ENCODE measurements at regions not wholly inside any gene's neighbourhood (a gene's known extent, or its start where the extent isn't known, plus 50 kb on each side); places are given as distances from the start of the nearest gene placed in this dataset.

- TF ChIP-seq FOXM1 (IDR thresholded peaks at IDR 0.05; ENCODE audit: borderline replicate concordance) = no peak
- TF ChIP-seq FOXK2 (IDR thresholded peaks at IDR 0.05) = no peak
- TF ChIP-seq L3MBTL2 (conservative IDR thresholded peaks at IDR 0.05) = no peak
- TF ChIP-seq ARNT (IDR thresholded peaks at IDR 0.05) = no peak
- no peak for TF ChIP-seq TARDBP (IDR thresholded peaks at IDR 0.05)
- no peak for TF ChIP-seq ZNF384 (IDR thresholded peaks at IDR 0.05)
- TF ChIP-seq HDGF (IDR thresholded peaks at IDR 0.05; ENCODE audit: borderline replicate concordance) = no peak
- no peak for TF ChIP-seq LEF1 (IDR thresholded peaks at IDR 0.05; ENCODE audit: borderline replicate concordance)
- TF ChIP-seq BHLHE40 (IDR thresholded peaks at IDR 0.05; ENCODE audit: borderline replicate concordance) = no peak
- no peak for TF ChIP-seq NFRKB (IDR thresholded peaks at IDR 0.05)
- CTCF ChIA-PET = no interaction called here
- POLR2A ChIA-PET = no interaction called here
- DNase-seq (ENCODE audit: extremely low spot score) = no peak
These were observed 268.8 kb downstream of the NR2F2 start for GRCh38 chr15:96599268-96599667.

GRCh38 chr15:96600350-96600749 lies 269.9 kb downstream of the NR2F2 start:
- POLR2A ChIA-PET = no interaction called here
- DNase-seq (ENCODE audit: extremely low spot score) = no peak
- CTCF ChIA-PET = no interaction called here
- no peak for TF ChIP-seq FOXA1 (IDR thresholded peaks at IDR 0.05)
- TF ChIP-seq SP1 (IDR thresholded peaks at IDR 0.05) = no peak
- TF ChIP-seq ARNT (IDR thresholded peaks at IDR 0.05) = no peak
- TF ChIP-seq PKNOX1 (IDR thresholded peaks at IDR 0.05) = no peak
- no peak for TF ChIP-seq ELF4 (IDR thresholded peaks at IDR 0.05)
- TF ChIP-seq FOXK2 (IDR thresholded peaks at IDR 0.05) = no peak
- no peak for TF ChIP-seq HDGF (IDR thresholded peaks at IDR 0.05; ENCODE audit: borderline replicate concordance)
- no peak for TF ChIP-seq LEF1 (IDR thresholded peaks at IDR 0.05; ENCODE audit: borderline replicate concordance)
- TF ChIP-seq CTBP1 (IDR thresholded peaks at IDR 0.05; ENCODE audit: borderline replicate concordance) = no peak
- TF ChIP-seq SUZ12 (IDR thresholded peaks at IDR 0.05) = no peak
- TF ChIP-seq L3MBTL2 (conservative IDR thresholded peaks at IDR 0.05) = no peak
- no peak for TF ChIP-seq ZNF384 (IDR thresholded peaks at IDR 0.05)
- no peak for TF ChIP-seq TARDBP (IDR thresholded peaks at IDR 0.05)
- TF ChIP-seq NFRKB (IDR thresholded peaks at IDR 0.05) = no peak
- TF ChIP-seq FOXM1 (IDR thresholded peaks at IDR 0.05; ENCODE audit: borderline replicate concordance) = no peak
- no peak for TF ChIP-seq BHLHE40 (IDR thresholded peaks at IDR 0.05; ENCODE audit: borderline replicate concordance)

- POLR2A ChIA-PET = no interaction called here
- TF ChIP-seq BHLHE40 (IDR thresholded peaks at IDR 0.05; ENCODE audit: borderline replicate concordance) (no peak), FOXK2 (IDR thresholded peaks at IDR 0.05) (no peak), L3MBTL2 (conservative IDR thresholded peaks at IDR 0.05) (no peak), TARDBP (IDR thresholded peaks at IDR 0.05) (no peak), ELF4 (IDR thresholded peaks at IDR 0.05) (no peak), NFRKB (IDR thresholded peaks at IDR 0.05) (no peak)
- no peak for DNase-seq (ENCODE audit: extremely low spot score)
- CTCF ChIA-PET = no interaction called here
These were observed 276.1 kb downstream of the NR2F2 start for GRCh38 chr15:96606617-96607016.

- TF ChIP-seq ARNT (IDR thresholded peaks at IDR 0.05) = no peak
- no peak for TF ChIP-seq FOXK2 (IDR thresholded peaks at IDR 0.05)
- TF ChIP-seq FOXA1 (IDR thresholded peaks at IDR 0.05) = no peak
- no peak for TF ChIP-seq ELF4 (IDR thresholded peaks at IDR 0.05)
- no peak for TF ChIP-seq BHLHE40 (IDR thresholded peaks at IDR 0.05; ENCODE audit: borderline replicate concordance)
- DNase-seq (ENCODE audit: extremely low spot score) = no peak
- ChIA-PET CTCF (interaction anchor here (0.8 kb wide), 1 partner anchor 129 kb away, joined by 3 read pairs; no protein-coding TSS in a partner anchor), POLR2A (no interaction called here)
These were observed 280.3 kb downstream of the NR2F2 start for GRCh38 chr15:96610757-96611156.

GRCh38 chr15:96612917-96613316 lies 282.4 kb downstream of the NR2F2 start:
- DNase-seq (ENCODE audit: extremely low spot score) = no peak
- POLR2A ChIA-PET = no interaction called here
- CTCF ChIA-PET = no interaction called here
- no peak for TF ChIP-seq SP1 (IDR thresholded peaks at IDR 0.05)
- TF ChIP-seq ZNF384 (IDR thresholded peaks at IDR 0.05) = no peak
- no peak for TF ChIP-seq HDGF (IDR thresholded peaks at IDR 0.05; ENCODE audit: borderline replicate concordance)
- TF ChIP-seq FOXM1 (IDR thresholded peaks at IDR 0.05; ENCODE audit: borderline replicate concordance) = no peak
- no peak for TF ChIP-seq NFRKB (IDR thresholded peaks at IDR 0.05)
- no peak for TF ChIP-seq L3MBTL2 (conservative IDR thresholded peaks at IDR 0.05)
- no peak for TF ChIP-seq FOXA1 (IDR thresholded peaks at IDR 0.05)

GRCh38 chr15:96619174-96619573 lies 288.7 kb downstream of the NR2F2 start:
- ChIA-PET CTCF (no interaction called here), POLR2A (interaction anchor here (0.8 kb wide), 1 partner anchor 262 kb away, joined by 3 read pairs; no protein-coding TSS in a partner anchor)
- DNase-seq (ENCODE audit: extremely low spot score) = peak; percentile 56
- TF ChIP-seq PKNOX1 (IDR thresholded peaks at IDR 0.05) (peak; percentile 42; the same call in 1 of the 2 replicates), FOXM1 (IDR thresholded peaks at IDR 0.05; ENCODE audit: borderline replicate concordance) (no peak)

GRCh38 chr15:96622714-96623113 lies 292.2 kb downstream of the NR2F2 start:
- TF ChIP-seq LEF1 (IDR thresholded peaks at IDR 0.05; ENCODE audit: borderline replicate concordance) (no peak), CTBP1 (IDR thresholded peaks at IDR 0.05; ENCODE audit: borderline replicate concordance) (no peak), SUZ12 (IDR thresholded peaks at IDR 0.05) (no peak), TARDBP (IDR thresholded peaks at IDR 0.05) (no peak), BHLHE40 (IDR thresholded peaks at IDR 0.05; ENCODE audit: borderline replicate concordance) (no peak), SP1 (IDR thresholded peaks at IDR 0.05) (no peak), ZNF384 (IDR thresholded peaks at IDR 0.05) (no peak)
- ChIA-PET POLR2A (no interaction called here), CTCF (interaction anchor here (0.8 to 1.2 kb wide), 3 partner anchors 17 to 296 kb away, joined by 4 to 7 read pairs (median 4); no protein-coding TSS in a partner anchor)
- no peak for DNase-seq (ENCODE audit: extremely low spot score)

GRCh38 chr15:96625256-96625655 lies 294.8 kb downstream of the NR2F2 start:
- POLR2A ChIA-PET = no interaction called here
- no peak for TF ChIP-seq FOXK2 (IDR thresholded peaks at IDR 0.05)
- no peak for TF ChIP-seq ELF4 (IDR thresholded peaks at IDR 0.05)
- TF ChIP-seq LEF1 (IDR thresholded peaks at IDR 0.05; ENCODE audit: borderline replicate concordance) = no peak
- TF ChIP-seq SUZ12 (IDR thresholded peaks at IDR 0.05) = no peak
- no peak for TF ChIP-seq FOXM1 (IDR thresholded peaks at IDR 0.05; ENCODE audit: borderline replicate concordance)
- TF ChIP-seq NFRKB (IDR thresholded peaks at IDR 0.05) = no peak
- no peak for TF ChIP-seq ZNF384 (IDR thresholded peaks at IDR 0.05)
- no peak for TF ChIP-seq FOXA1 (IDR thresholded peaks at IDR 0.05)
- TF ChIP-seq CTBP1 (IDR thresholded peaks at IDR 0.05; ENCODE audit: borderline replicate concordance) = no peak
- no peak for TF ChIP-seq ARNT (IDR thresholded peaks at IDR 0.05)
- no peak for TF ChIP-seq L3MBTL2 (conservative IDR thresholded peaks at IDR 0.05)
- no peak for TF ChIP-seq SP1 (IDR thresholded peaks at IDR 0.05)
- no peak for TF ChIP-seq BHLHE40 (IDR thresholded peaks at IDR 0.05; ENCODE audit: borderline replicate concordance)
- TF ChIP-seq HDGF (IDR thresholded peaks at IDR 0.05; ENCODE audit: borderline replicate concordance) = no peak
- no peak for TF ChIP-seq TARDBP (IDR thresholded peaks at IDR 0.05)
- TF ChIP-seq PKNOX1 (IDR thresholded peaks at IDR 0.05) = no peak
- DNase-seq (ENCODE audit: extremely low spot score) = no peak
- CTCF ChIA-PET = no interaction called here

All from HEK293T (cell line).